Nucleus accumbens (tissue), 56 donors: ENCODE measurements at regions not wholly inside any gene's neighbourhood (a gene's known extent, or its start where the extent isn't known, plus 50 kb on each side); places are given as distances from the start of the nearest gene placed in this dataset.
A peak's percentile ranks its signal among the peaks of the same experiment; 100 is the strongest.

Source experiments
- DNase-seq, 56 donors: peaks; one replicate each; lab custom pipeline; 2025; lab: John Stamatoyannopoulos, UW

GRCh38 chr9:105859428-105860091 is 165.2 kb downstream of the TMEM38B start:
- no peak for DNase-seq

GRCh38 chr9:105860516-105860915 is 166.2 kb downstream of the TMEM38B start:
- no peak for DNase-seq

- no peak for DNase-seq
Measured at GRCh38 chr9:105861972-105862371, 167.6 kb downstream of the TMEM38B start.

- no peak for DNase-seq
Measured at GRCh38 chr9:105864248-105864898, 170.0 kb downstream of the TMEM38B start.

GRCh38 chr9:105865285-105865684 is 170.9 kb downstream of the TMEM38B start:
- DNase-seq, result no peak

- no peak for DNase-seq
Measured at GRCh38 chr9:105871540-105871939, 177.2 kb downstream of the TMEM38B start.

GRCh38 chr9:105873801-105874200 is 179.5 kb downstream of the TMEM38B start:
- DNase-seq, result no peak

GRCh38 chr9:105877721-105878120 is 183.4 kb downstream of the TMEM38B start:
- DNase-seq, result peak in 4 of 56 donors; percentile 3 to 9 (median 5)

GRCh38 chr9:105879181-105879580 is 184.8 kb downstream of the TMEM38B start:
- no peak for DNase-seq

- no peak for DNase-seq
Measured at GRCh38 chr9:105880517-105880916, 186.2 kb downstream of the TMEM38B start.

GRCh38 chr9:105881021-105881420 is 186.7 kb downstream of the TMEM38B start:
- DNase-seq, result no peak

- DNase-seq, result peak in 46 of 56 donors; percentile 9 to 86 (median 44)
Measured at GRCh38 chr9:105881654-105882349, 187.5 kb downstream of the TMEM38B start.

- no peak for DNase-seq
Measured at GRCh38 chr9:105883847-105884246, 189.5 kb downstream of the TMEM38B start.

- DNase-seq, result no peak
Measured at GRCh38 chr9:105884416-105884815, 190.1 kb downstream of the TMEM38B start.

- DNase-seq, result peak in 29 of 56 donors; percentile 6 to 51 (median 19)
Measured at GRCh38 chr9:105886136-105886535, 191.8 kb downstream of the TMEM38B start.

- DNase-seq, result peak in 1 of 56 donors; percentile 9
Measured at GRCh38 chr9:105887679-105888078, 193.3 kb downstream of the TMEM38B start.

- no peak for DNase-seq
Measured at GRCh38 chr9:105890046-105890822, 195.9 kb downstream of the TMEM38B start.

- DNase-seq, result no peak
Measured at GRCh38 chr9:105900123-105900522, 205.8 kb downstream of the TMEM38B start.

GRCh38 chr9:105901514-105902109 is 207.3 kb downstream of the TMEM38B start:
- peak in 40 of 56 donors; percentile 8 to 66 (median 26) for DNase-seq

- peak in 10 of 56 donors; percentile 3 to 49 (median 22) for DNase-seq
Measured at GRCh38 chr9:105908069-105908468, 213.7 kb downstream of the TMEM38B start.
